Uterus (tissue), 3 donors: ENCODE measurements at regions not wholly inside any gene's neighbourhood (a gene's known extent, or its start where the extent isn't known, plus 50 kb on each side); places are given as distances from the start of the nearest gene placed in this dataset.

Experiments
- DNase-seq, 2 donors: peaks; one replicate each; pipeline ENCODE4 v3.0.0-alpha.2; 2019 to 2020
- H3K27ac ChIP-seq, 2 donors: fragments of 200-600 bp; sonication (generic); 1 replicate in 1 of 2; 2 replicates in 1 of 2; pipeline ENCODE4 v1.5.1; 2016 to 2018
- H3K27me3 ChIP-seq, 2 donors: fragments of 200-600 bp; sonication (generic); one replicate each; pipeline ENCODE4 v1.5.1; 2018 to 2019; ENCODE audit warnings: control low read depth in 1 of 2
- H3K36me3 ChIP-seq, 2 donors: fragments of 200-600 bp; sonication (generic); one replicate each; pipeline ENCODE4 v1.5.1; 2019; ENCODE audit warnings: control low read depth in 1 of 2
- H3K4me1 ChIP-seq, 2 donors: fragments of 200-600 bp; sonication (generic); one replicate each; pipeline ENCODE4 v1.5.1; 2018 to 2019; ENCODE audit warnings: control low read depth in 1 of 2
- H3K4me3 ChIP-seq, 2 donors: fragments of 200-600 bp; sonication (generic); 1 replicate in 1 of 2; 2 replicates in 1 of 2; pipeline ENCODE4 v1.5.1; 2018 to 2019; ENCODE audit warnings: mild to moderate bottlenecking in 1 of 2
- H3K9me3 ChIP-seq, 2 donors: fragments of 200-600 bp; sonication (generic); one replicate each; pipeline ENCODE4 v1.5.1; 2019; ENCODE audit warnings: control low read depth in 1 of 2
- POLR2A ChIP-seq, 2 donors: fragments of 450-650 bp; IDR thresholded peaks; one replicate each; pipeline ENCODE4 v1.6.1; 2016; ENCODE audit warnings: antibody characterized with exemption in 2 of 2, mild to moderate bottlenecking in 1 of 2, moderate library complexity in 1 of 2
- intact Hi-C: fragments of 100-400 bp; cut with DNase I; formaldehyde crosslinking; loops from one replicate; pipeline ENCODE4 v1.15.1; 2023; ENCODE audit warnings: low total_unique reads
- TF ChIP-seq, protein P1 (sequence below), 4 experiments: fragments of 200-600 bp in 2 of 4; fragments of 450-650 bp in 2 of 4; sonication (generic) in 2 of 4; IDR thresholded peaks; one replicate each; pipeline ENCODE4 v1.5.1; 2016 to 2019; ENCODE audit warnings: antibody characterized with exemption in 4 of 4, mild to moderate bottlenecking in 2 of 4, moderate library complexity in 1 of 4
- donor health status: DM: yes; HTN: yes; CAD: no.

DNA sequence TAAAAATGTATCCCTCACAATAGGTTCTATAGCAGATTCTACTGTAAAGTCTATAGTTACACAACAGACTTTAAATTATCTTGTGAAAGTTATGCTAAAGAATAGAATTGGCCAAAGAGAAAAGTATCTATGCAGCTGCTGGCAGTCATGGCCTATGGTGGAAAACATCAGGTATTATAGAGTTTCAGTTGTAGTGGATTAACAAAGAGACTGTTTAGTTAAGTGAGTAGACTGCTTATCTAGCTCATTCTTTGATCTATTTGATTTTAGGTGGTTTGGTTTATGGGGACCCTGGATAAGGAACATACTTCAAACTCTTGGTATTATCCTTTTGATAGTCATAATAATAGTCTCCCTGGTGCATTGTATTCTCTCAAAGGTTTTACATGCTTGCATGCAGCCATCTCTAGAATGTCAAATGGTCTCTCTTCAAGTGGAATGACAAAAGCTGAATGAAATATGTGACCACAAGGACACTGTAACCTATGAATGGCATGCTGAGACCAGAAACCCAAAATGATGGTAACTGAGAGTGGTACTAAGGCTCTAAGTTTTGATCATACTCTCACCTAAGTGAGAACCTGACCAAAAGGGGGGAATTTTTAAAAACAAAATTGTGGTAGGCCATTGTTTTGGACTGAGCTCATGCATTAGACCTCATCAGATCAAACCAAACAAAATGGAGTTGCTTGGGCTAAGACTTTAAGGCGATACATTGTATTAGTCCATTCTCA is 54.9 kb upstream of the NAMPT start:
- Histone ChIP-seq H3K9me3 (peaks cover 0 to 4% of the 10 kb centered on the region in 2 donors), H3K27me3 (no peaks in the 10 kb centered on the region), H3K36me3 (no peaks in the 10 kb centered on the region), H3K27ac (no peak overlapping the region), H3K4me3 (no peak overlapping the region), H3K4me1 (no peaks in the 10 kb centered on the region)
- intact Hi-C loops: no loop called here
- TF ChIP-seq POLR2A (IDR thresholded peaks at IDR 0.05): no peak
- TF ChIP-seq, protein P1, sequence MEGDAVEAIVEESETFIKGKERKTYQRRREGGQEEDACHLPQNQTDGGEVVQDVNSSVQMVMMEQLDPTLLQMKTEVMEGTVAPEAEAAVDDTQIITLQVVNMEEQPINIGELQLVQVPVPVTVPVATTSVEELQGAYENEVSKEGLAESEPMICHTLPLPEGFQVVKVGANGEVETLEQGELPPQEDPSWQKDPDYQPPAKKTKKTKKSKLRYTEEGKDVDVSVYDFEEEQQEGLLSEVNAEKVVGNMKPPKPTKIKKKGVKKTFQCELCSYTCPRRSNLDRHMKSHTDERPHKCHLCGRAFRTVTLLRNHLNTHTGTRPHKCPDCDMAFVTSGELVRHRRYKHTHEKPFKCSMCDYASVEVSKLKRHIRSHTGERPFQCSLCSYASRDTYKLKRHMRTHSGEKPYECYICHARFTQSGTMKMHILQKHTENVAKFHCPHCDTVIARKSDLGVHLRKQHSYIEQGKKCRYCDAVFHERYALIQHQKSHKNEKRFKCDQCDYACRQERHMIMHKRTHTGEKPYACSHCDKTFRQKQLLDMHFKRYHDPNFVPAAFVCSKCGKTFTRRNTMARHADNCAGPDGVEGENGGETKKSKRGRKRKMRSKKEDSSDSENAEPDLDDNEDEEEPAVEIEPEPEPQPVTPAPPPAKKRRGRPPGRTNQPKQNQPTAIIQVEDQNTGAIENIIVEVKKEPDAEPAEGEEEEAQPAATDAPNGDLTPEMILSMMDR (IDR thresholded peaks at IDR 0.05): no peak
- DNase-seq: no peak

DNA sequence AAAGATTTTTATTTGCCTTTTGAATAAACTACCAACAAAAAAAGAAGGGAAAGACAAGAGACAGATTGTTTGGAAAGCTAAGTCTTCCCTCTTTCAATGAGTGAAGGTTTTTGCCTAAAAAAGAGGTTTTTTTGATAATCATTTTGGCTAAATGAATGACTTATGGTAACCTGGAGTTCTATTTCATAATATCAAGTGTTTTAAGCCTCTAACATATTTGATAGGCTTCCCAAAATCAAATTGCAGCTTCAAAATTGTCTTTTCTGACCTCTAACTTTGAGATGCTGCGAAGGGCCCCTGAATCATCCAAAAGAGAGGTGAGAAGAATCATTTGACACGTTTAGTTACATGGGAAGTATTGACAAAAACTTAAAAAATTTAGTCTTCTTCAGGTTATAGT is 53.0 kb upstream of the NAMPT start:
- H3K4me3 ChIP-seq: no peak overlapping the region
- H3K9me3 ChIP-seq: peaks cover 0 to 4% of the 10 kb centered on the region in 2 donors
- H3K36me3 ChIP-seq: no peaks in the 10 kb centered on the region
- H3K27me3 ChIP-seq: no peaks in the 10 kb centered on the region
- DNase-seq: no peak
- no peak for TF ChIP-seq POLR2A (IDR thresholded peaks at IDR 0.05)
- TF ChIP-seq, protein P1 (IDR thresholded peaks at IDR 0.05): no peak
- no peaks in the 10 kb centered on the region for H3K4me1 ChIP-seq
- intact Hi-C loops: no loop called here
- no peak overlapping the region for H3K27ac ChIP-seq

DNA sequence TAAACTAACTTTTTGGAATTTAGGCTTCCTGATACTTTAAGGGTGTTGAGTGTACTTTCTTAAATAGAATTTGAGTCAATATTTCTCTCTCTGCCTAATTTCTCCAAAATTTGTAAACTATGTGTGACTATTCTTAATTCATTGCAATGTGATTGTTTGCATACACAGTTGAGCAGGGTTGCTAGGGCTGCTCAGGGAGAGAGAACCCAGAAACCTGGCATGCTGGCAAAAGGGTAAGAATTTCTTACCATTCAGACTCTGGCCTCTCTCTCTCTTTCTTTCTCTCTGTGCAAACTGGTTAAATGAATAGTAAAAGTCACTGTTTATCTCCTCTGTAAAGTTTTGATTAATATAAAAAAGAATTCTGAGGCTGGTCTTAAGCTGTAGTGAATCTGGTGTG is 51.0 kb upstream of the NAMPT start:
- Histone ChIP-seq H3K4me1 (no peaks in the 10 kb centered on the region), H3K27me3 (no peaks in the 10 kb centered on the region), H3K36me3 (no peaks in the 10 kb centered on the region), H3K4me3 (no peak overlapping the region), H3K9me3 (peaks cover 0 to 4% of the 10 kb centered on the region in 2 donors), H3K27ac (no peak overlapping the region)
- no peak for DNase-seq
- TF ChIP-seq, protein P1 (IDR thresholded peaks at IDR 0.05): no peak
- no peak for TF ChIP-seq POLR2A (IDR thresholded peaks at IDR 0.05)
- intact Hi-C loops: no loop called here
